T-cell (primary cell): ENCODE measurements at regions not wholly inside any gene's neighbourhood (a gene's known extent, or its start where the extent isn't known, plus 50 kb on each side); places are given as distances from the start of the nearest gene placed in this dataset.

ENCODE experiments used
- ATAC-seq, 4 experiments: fragments of 200-7000 bp in 3 of 4; fragments of 150-1000 bp in 1 of 4; cut with Tn5 transposase; replicated peaks in 1 of 4; 1 replicate in 3 of 4; 2 replicates in 1 of 4; pipeline ENCODE4 v1.10.0; 2021; ENCODE audit warnings: moderate library complexity in 3 of 4, mild to moderate bottlenecking in 2 of 4, moderate number of reproducible peaks in 1 of 4
- CTCF ChIA-PET, 2 donors: fragments of 300-600 bp; sonication (Branson Sonifier 250); formaldehyde crosslinking; loops; one replicate each; lab custom pipeline; 2022; ENCODE audit warnings: antibody characterized with exemption in 2 of 2; lab: Charles Lee
- POLR2A ChIA-PET, 2 donors: fragments of 300-600 bp; sonication (Branson Sonifier 250); formaldehyde crosslinking; loops; one replicate each; lab custom pipeline; 2022; ENCODE audit warnings: antibody characterized with exemption in 2 of 2; lab: Charles Lee
- DNase-seq, 35 experiments: peaks; one replicate each; pipeline versions ENCODE4 v3.0.0 to v3.0.0-alpha.2; 2013 to 2023
- H3K27ac ChIP-seq: one replicate; pipeline ENCODE4 v1.5.1; 2013; ENCODE audit warnings: low read length
- H3K27me3 ChIP-seq, 2 experiments: replicated peaks in 1 of 2; 1 replicate in 1 of 2; 2 replicates in 1 of 2; pipeline versions ENCODE4 v1.6.1 to v1.7.0; 2013; ENCODE audit warnings: low read length in 1 of 2, mixed read lengths in 1 of 2; ENCODE audit not compliant: control insufficient read depth in 2 of 2, insufficient read depth in 2 of 2; ENCODE audit errors: extremely low read depth in 1 of 2
- H3K36me3 ChIP-seq, 2 donors: 1 replicate in 1 of 2; 2 replicates in 1 of 2; pipeline versions ENCODE4 v1.6.1 to v1.7.0; 2013; ENCODE audit warnings: low read length in 1 of 2; ENCODE audit not compliant: control insufficient read depth in 2 of 2, insufficient read depth in 1 of 2; ENCODE audit errors: extremely low read depth in 1 of 2
- H3K4me1 ChIP-seq, 2 experiments: 1 replicate in 1 of 2; 2 replicates in 1 of 2; pipeline versions ENCODE4 v1.6.1 to v1.7.0; 2013; ENCODE audit warnings: low read length in 2 of 2, mixed read lengths in 1 of 2; ENCODE audit not compliant: insufficient read depth in 2 of 2, control insufficient read depth in 1 of 2; ENCODE audit errors: extremely low read depth in 1 of 2
- H3K4me3 ChIP-seq, 2 donors: 1 replicate in 1 of 2; 2 replicates in 1 of 2; pipeline versions ENCODE4 v1.5.1 to v1.7.0; 2013; ENCODE audit warnings: mild to moderate bottlenecking in 2 of 2, low read length in 1 of 2, moderate library complexity in 1 of 2; ENCODE audit not compliant: control insufficient read depth in 1 of 2; ENCODE audit errors: extremely low read depth in 1 of 2
- H3K9me3 ChIP-seq: 2 replicates; pipeline ENCODE4 v1.7.0; 2013
- H3K27ac Mint-ChIP-seq, 2 donors: one replicate each; pipeline ENCODE4 v1.8.0; 2020 to 2021; ENCODE audit warnings: mild to moderate bottlenecking in 2 of 2, mixed read lengths in 2 of 2
- H3K27me3 Mint-ChIP-seq, 2 donors: one replicate each; pipeline ENCODE4 v1.8.0; 2021 to 2022; ENCODE audit warnings: mixed read lengths in 2 of 2
- H3K36me3 Mint-ChIP-seq: one replicate; pipeline ENCODE4 v1.8.0; 2021; ENCODE audit warnings: mixed read lengths
- H3K4me1 Mint-ChIP-seq, 3 donors: one replicate each; pipeline ENCODE4 v1.8.0; 2020 to 2022; ENCODE audit warnings: mixed read lengths in 3 of 3, mild to moderate bottlenecking in 1 of 3
- H3K4me3 Mint-ChIP-seq, 3 donors: one replicate each; pipeline ENCODE4 v1.8.0; 2020 to 2022; ENCODE audit warnings: mild to moderate bottlenecking in 3 of 3, mixed read lengths in 3 of 3, moderate library complexity in 3 of 3
- H3K9me3 Mint-ChIP-seq, 3 donors: one replicate each; pipeline ENCODE4 v1.8.0; 2020 to 2022; ENCODE audit warnings: mixed read lengths in 3 of 3
- WGBS: methylation state at CpG from one replicate; pipeline ENCODE4 v1.1.5; 2013; ENCODE audit warnings: missing lambda C conversion rate; ENCODE audit not compliant: insufficient coverage; 5-methylcytosine and 5-hydroxymethylcytosine counted together

- Histone ChIP-seq H3K4me1 (peaks cover 0 to 12% of the 10 kb centered on the region in 2 experiments), H3K4me3 (no peak overlapping the region), H3K27me3 (peaks cover 0 to 50% of the 10 kb centered on the region in 2 experiments), H3K36me3 (no peaks in the 10 kb centered on the region), H3K9me3 (no peaks in the 10 kb centered on the region), H3K27ac (no peak overlapping the region)
- ChIA-PET POLR2A (no interaction called here), CTCF (no interaction called here)
- Mint-ChIP-seq H3K9me3 (no peaks in the 10 kb centered on the region), H3K4me1 (peaks cover 0 to 9% (median 2%) of the 10 kb centered on the region in 3 donors), H3K27ac (no peak overlapping the region), H3K27me3 (peaks cover 0 to 5% of the 10 kb centered on the region in 2 donors), H3K36me3 (no peaks in the 10 kb centered on the region), H3K4me3 (no peak overlapping the region)
- ATAC-seq (no peak), DNase-seq (peak in 2 of 35 experiments; percentile 11 to 14)
- 79% methylated on average over 17 of the region's 22 CpGs for WGBS
Measured at GRCh38 chr20:50281831-50282591, 91.4 kb downstream of the CEBPB start.

DNA sequence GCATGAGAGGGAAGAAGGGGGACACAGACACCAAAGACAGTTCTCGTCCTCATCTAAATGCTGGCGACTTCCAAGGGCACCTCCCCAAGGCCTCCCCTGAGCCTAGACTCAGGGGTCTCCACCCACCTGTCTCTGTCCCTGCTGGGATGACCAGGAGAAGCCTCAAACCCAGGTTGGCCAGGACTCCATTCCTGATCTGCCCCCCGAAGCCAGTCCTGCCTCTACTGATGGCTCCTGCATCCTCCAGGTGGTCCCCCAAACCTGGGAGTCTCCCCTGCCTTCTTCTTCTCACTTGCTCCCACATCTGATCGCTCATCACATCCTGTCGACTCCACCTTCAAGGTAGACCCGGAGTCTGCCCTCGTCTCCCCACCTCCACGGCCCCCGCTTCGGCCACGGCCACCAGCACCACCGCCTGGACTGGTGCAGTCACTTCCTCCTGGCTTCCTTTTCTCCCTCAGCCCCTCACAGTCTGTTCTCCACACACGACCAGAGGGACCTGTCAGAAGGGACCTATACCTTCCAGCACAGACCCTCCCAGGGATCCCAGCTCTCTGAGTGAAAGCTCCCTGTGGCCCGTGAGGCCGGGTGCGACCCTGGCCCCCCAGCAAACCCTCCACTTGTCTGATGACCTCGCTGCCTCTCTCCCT lies 92.1 kb downstream of the CEBPB start:
- peaks cover 0 to 9% (median 2%) of the 10 kb centered on the region in 3 donors for H3K4me1 Mint-ChIP-seq
- Histone ChIP-seq H3K36me3 (no peaks in the 10 kb centered on the region), H3K27me3 (peaks cover 0 to 50% of the 10 kb centered on the region in 2 experiments), H3K9me3 (no peaks in the 10 kb centered on the region), H3K4me3 (no peak overlapping the region), H3K4me1 (peaks cover 0 to 12% of the 10 kb centered on the region in 2 experiments), H3K27ac (no peak overlapping the region)
- ChIA-PET CTCF (no interaction called here), POLR2A (no interaction called here)
- H3K9me3 Mint-ChIP-seq: no peaks in the 10 kb centered on the region
- no peak for DNase-seq
- no peak overlapping the region for H3K4me3 Mint-ChIP-seq
- H3K27me3 Mint-ChIP-seq: peaks cover 0 to 5% of the 10 kb centered on the region in 2 donors
- no peak overlapping the region for H3K27ac Mint-ChIP-seq
- peak in 1 of 4 experiments; percentile 24 for ATAC-seq
- H3K36me3 Mint-ChIP-seq: no peaks in the 10 kb centered on the region
- WGBS: 55% methylated on average over 16 of the region's 17 CpGs

- no peaks in the 10 kb centered on the region for H3K9me3 ChIP-seq
- CTCF ChIA-PET: no interaction called here
- ATAC-seq: no peak
- H3K36me3 ChIP-seq: no peaks in the 10 kb centered on the region
- H3K36me3 Mint-ChIP-seq: no peaks in the 10 kb centered on the region
- H3K27ac ChIP-seq: no peak overlapping the region
- H3K4me3 ChIP-seq: no peak overlapping the region
- no peak overlapping the region for H3K27ac Mint-ChIP-seq
- peaks cover 0 to 12% of the 10 kb centered on the region in 2 experiments for H3K4me1 ChIP-seq
- DNase-seq: no peak
- POLR2A ChIA-PET: no interaction called here
- H3K4me1 Mint-ChIP-seq: peaks cover 0 to 9% (median 2%) of the 10 kb centered on the region in 3 donors
- WGBS: 72% methylated on average over 2 of the region's 7 CpGs
- H3K4me3 Mint-ChIP-seq: no peak overlapping the region
- H3K27me3 Mint-ChIP-seq: peaks cover 0 to 9% of the 10 kb centered on the region in 2 donors
- H3K27me3 ChIP-seq: peaks cover 0 to 45% of the 10 kb centered on the region in 2 experiments
- H3K9me3 Mint-ChIP-seq: no peaks in the 10 kb centered on the region
Measured at GRCh38 chr20:50283370-50283769, 92.7 kb downstream of the CEBPB start.

- H3K4me3 Mint-ChIP-seq: no peak overlapping the region
- CTCF ChIA-PET: interaction anchor here in 1 of 2 donors (0.5 kb wide), 1 partner anchor 179 kb away, joined by 3 read pairs; no protein-coding TSS in a partner anchor
- H3K4me1 Mint-ChIP-seq: peaks cover 0 to 9% (median 2%) of the 10 kb centered on the region in 3 donors
Measured at GRCh38 chr20:50283922-50284810, 93.5 kb downstream of the CEBPB start.

DNA sequence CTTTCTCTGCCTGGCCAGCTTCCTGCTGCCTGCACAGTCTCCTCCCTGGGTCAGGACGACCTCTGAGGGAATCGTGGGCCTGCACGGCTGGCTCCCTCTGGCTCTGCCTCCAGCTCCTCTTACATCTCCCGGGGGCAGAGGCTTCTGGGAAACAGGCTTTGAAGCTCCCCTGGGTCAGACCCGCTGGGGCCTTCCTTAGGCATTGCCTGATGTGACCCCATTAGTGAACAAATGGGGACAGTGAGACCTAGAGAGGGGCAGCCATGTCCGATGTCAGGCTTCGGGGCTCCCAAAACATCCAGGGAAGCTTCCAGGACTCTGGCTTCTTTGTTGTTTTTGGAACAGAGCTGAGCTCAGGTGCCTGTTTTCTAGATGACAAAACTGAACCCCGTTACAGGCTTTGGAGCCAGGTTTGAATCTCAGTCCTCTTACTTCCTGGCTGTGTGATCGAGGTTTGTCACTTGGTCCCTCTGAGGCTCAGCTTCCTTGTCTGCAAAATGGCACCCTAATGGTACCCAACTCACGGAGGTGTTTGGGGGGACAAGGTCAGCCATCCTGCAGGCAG lies 94.3 kb downstream of the CEBPB start:
- Histone ChIP-seq H3K4me1 (peaks cover 0 to 12% of the 10 kb centered on the region in 2 experiments), H3K9me3 (no peaks in the 10 kb centered on the region), H3K4me3 (no peak overlapping the region), H3K36me3 (no peaks in the 10 kb centered on the region), H3K27me3 (peaks cover 0 to 46% of the 10 kb centered on the region in 2 experiments), H3K27ac (no peak overlapping the region)
- ChIA-PET POLR2A (no interaction called here), CTCF (no interaction called here)
- peaks cover 0 to 9% (median 2%) of the 10 kb centered on the region in 3 donors for H3K4me1 Mint-ChIP-seq
- no peak overlapping the region for H3K27ac Mint-ChIP-seq
- WGBS: 80% methylated on average over 10 of the region's 10 CpGs
- no peak overlapping the region for H3K4me3 Mint-ChIP-seq
- H3K9me3 Mint-ChIP-seq: no peaks in the 10 kb centered on the region
- H3K36me3 Mint-ChIP-seq: no peaks in the 10 kb centered on the region
- H3K27me3 Mint-ChIP-seq: peaks cover 0 to 11% of the 10 kb centered on the region in 2 donors
- DNase-seq (no peak), ATAC-seq (no peak)

More at GRCh38 chr20:50283922-50284810, 93.5 kb downstream of the CEBPB start:
- Histone ChIP-seq H3K27me3 (peaks cover 0 to 42% of the 10 kb centered on the region in 2 experiments), H3K36me3 (no peaks in the 10 kb centered on the region), H3K27ac (no peak overlapping the region), H3K4me1 (peaks cover 0 to 12% of the 10 kb centered on the region in 2 experiments), H3K9me3 (no peaks in the 10 kb centered on the region), H3K4me3 (no peak overlapping the region)
- 90% methylated on average over 12 of the region's 24 CpGs for WGBS
- no peaks in the 10 kb centered on the region for H3K9me3 Mint-ChIP-seq
- peaks cover 0 to 10% of the 10 kb centered on the region in 2 donors for H3K27me3 Mint-ChIP-seq
- H3K27ac Mint-ChIP-seq: no peak overlapping the region
- POLR2A ChIA-PET: no interaction called here
- H3K36me3 Mint-ChIP-seq: no peaks in the 10 kb centered on the region
- no peak for ATAC-seq
- peak in 4 of 35 experiments; percentile 11 to 42 (median 19) for DNase-seq
